Caco-2 (cell line): ENCODE measurements at regions not wholly inside any gene's neighbourhood (a gene's known extent, or its start where the extent isn't known, plus 50 kb on each side); places are given as distances from the start of the nearest gene placed in this dataset.

Source experiments
- BruUV-seq: library from RNA; stranded (reverse); fragments of 400-500 nt; replicated peaks from 2 replicates; lab custom pipeline; 2021; lab: Mats Ljungman, UMichigan
- CTCF ChIA-PET: fragments of 300-600 bp; sonication (Branson Sonifier 250); formaldehyde crosslinking; loops from one replicate; lab custom pipeline; 2022; ENCODE audit warnings: antibody characterized with exemption; lab: Charles Lee
- POLR2A ChIA-PET: fragments of 300-600 bp; sonication (Branson Sonifier 250); formaldehyde crosslinking; loops from one replicate; lab custom pipeline; 2022; ENCODE audit warnings: antibody characterized with exemption; lab: Charles Lee
- DNase-seq, 2 experiments: peaks; one replicate each; pipeline versions ENCODE4 v3.0.0 to v3.0.0-alpha.2; 2020 to 2022
- H3K27me3 ChIP-seq: replicated peaks from 2 replicates; pipeline ENCODE4 v1.6.0; 2011; ENCODE audit warnings: low read length; ENCODE audit not compliant: control insufficient read depth, insufficient read depth
- H3K36me3 ChIP-seq: 2 replicates; pipeline ENCODE4 v1.5.1; 2011; ENCODE audit warnings: low read length; ENCODE audit not compliant: control insufficient read depth, insufficient read depth
- H3K4me1 ChIP-seq: fragments of 250-450 bp; sonication (Bioruptor Pico); 2 replicates; pipeline ENCODE4 v1.5.1; 2020; ENCODE audit warnings: mild to moderate bottlenecking
- H3K4me3 ChIP-seq: 2 replicates; pipeline ENCODE4 v1.5.1; 2011; ENCODE audit warnings: low read depth, mild to moderate bottlenecking, control low read depth, low read length
- H3K9me3 ChIP-seq: fragments of 250-450 bp; sonication (Bioruptor Pico); 2 replicates; pipeline ENCODE4 v1.5.1; 2020; ENCODE audit warnings: mild to moderate bottlenecking, moderate library complexity
- H3K27ac Mint-ChIP-seq: one replicate; pipeline ENCODE4 v1.8.0; 2022; ENCODE audit warnings: mixed read lengths; ENCODE audit not compliant: unreplicated experiment
- H3K27me3 Mint-ChIP-seq: one replicate; pipeline ENCODE4 v1.8.0; 2022; ENCODE audit warnings: mixed read lengths; ENCODE audit not compliant: insufficient read depth, unreplicated experiment
- H3K36me3 Mint-ChIP-seq: one replicate; pipeline ENCODE4 v1.8.0; 2022; ENCODE audit warnings: mild to moderate bottlenecking, mixed read lengths; ENCODE audit not compliant: insufficient read depth, unreplicated experiment
- H3K4me1 Mint-ChIP-seq: one replicate; pipeline ENCODE4 v1.8.0; 2022; ENCODE audit warnings: low read depth, mixed read lengths; ENCODE audit not compliant: unreplicated experiment
- H3K4me3 Mint-ChIP-seq: one replicate; pipeline ENCODE4 v1.8.0; 2022; ENCODE audit warnings: mild to moderate bottlenecking, moderate library complexity, mixed read lengths; ENCODE audit not compliant: unreplicated experiment
- H3K9me3 Mint-ChIP-seq: one replicate; pipeline ENCODE4 v1.8.0; 2022; ENCODE audit warnings: mixed read lengths; ENCODE audit not compliant: unreplicated experiment
- CTCF ChIP-seq, 2 experiments: fragments of 200-600 bp in 1 of 2; IDR thresholded peaks; 1 replicate in 1 of 2; 2 replicates in 1 of 2; pipeline versions ENCODE4 v1.5.1 to v1.8.0; 2011 to 2022; ENCODE audit warnings: antibody characterized with exemption in 1 of 2, control low read depth in 1 of 2, inconsistent platforms in 1 of 2, low read depth in 1 of 2, low read length in 1 of 2, mild to moderate bottlenecking in 1 of 2, moderate library complexity in 1 of 2; ENCODE audit not compliant: insufficient read depth in 1 of 2, severe bottlenecking in 1 of 2, unreplicated experiment in 1 of 2
- intact Hi-C: fragments of 100-400 bp; cut with micrococcal nuclease; formaldehyde crosslinking; loops from one replicate; pipeline ENCODE4 v1.10.0; 2022; ENCODE audit not compliant: unreplicated experiment

DNA sequence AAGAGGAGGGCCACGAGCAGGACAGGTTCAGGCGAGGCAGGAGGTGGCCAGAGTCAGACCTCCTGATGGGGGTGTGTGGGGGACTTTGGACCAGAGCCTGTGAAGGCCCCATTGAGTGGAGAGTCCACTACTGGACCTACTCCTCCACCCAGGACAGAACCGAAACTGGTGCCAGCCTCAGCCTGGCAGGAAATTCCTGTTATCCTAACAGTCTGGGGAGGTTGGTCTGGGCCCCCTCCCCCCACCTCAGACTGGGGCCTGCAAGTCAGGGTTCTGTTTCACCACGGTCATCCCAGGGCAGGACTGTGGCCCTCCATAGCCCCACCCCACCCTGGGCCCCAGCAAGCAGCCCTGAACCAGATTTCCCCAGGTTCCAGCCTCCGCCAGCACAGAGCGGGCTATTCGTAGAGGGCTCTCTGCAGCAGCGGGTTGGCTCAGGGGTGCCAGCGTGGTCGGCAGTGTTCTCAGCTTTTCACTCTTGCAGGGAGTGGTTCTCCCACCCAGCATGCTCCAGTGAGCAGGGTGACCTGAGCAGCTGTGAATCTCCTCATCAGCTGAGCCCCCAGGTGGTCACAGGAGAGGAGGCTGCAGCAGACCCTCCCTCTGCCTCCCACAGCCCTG lies 217.3 kb downstream of the TBC1D2B start:
- no peaks in the 10 kb centered on the region for H3K4me1 ChIP-seq
- H3K27me3 Mint-ChIP-seq: peaks cover 4% of the 10 kb centered on the region
- no peak overlapping the region for H3K4me3 Mint-ChIP-seq
- CTCF ChIA-PET: no interaction called here
- H3K27me3 ChIP-seq: no peaks in the 10 kb centered on the region
- DNase-seq: no peak
- POLR2A ChIA-PET: no interaction called here
- H3K36me3 Mint-ChIP-seq: no peaks in the 10 kb centered on the region
- no peaks in the 10 kb centered on the region for H3K9me3 Mint-ChIP-seq
- intact Hi-C loops: no loop called here
- no peak overlapping the region for H3K27ac Mint-ChIP-seq
- H3K4me3 ChIP-seq: no peak overlapping the region
- no peak for TF ChIP-seq CTCF (IDR thresholded peaks at IDR 0.05; ENCODE audit: insufficient read depth in 1 of 2, low read depth in 1 of 2, low read length in 1 of 2, severe bottlenecking in 1 of 2, unreplicated experiment in 1 of 2)
- H3K9me3 ChIP-seq: no peaks in the 10 kb centered on the region
- H3K4me1 Mint-ChIP-seq: no peaks in the 10 kb centered on the region
- no TSS peak for BruUV-seq
- no peaks in the 10 kb centered on the region for H3K36me3 ChIP-seq

- H3K27me3 Mint-ChIP-seq: peaks cover 6% of the 10 kb centered on the region
- intact Hi-C loops: no loop called here
- POLR2A ChIA-PET: no interaction called here
- H3K9me3 Mint-ChIP-seq: no peaks in the 10 kb centered on the region
- no peaks in the 10 kb centered on the region for H3K36me3 ChIP-seq
- no peaks in the 10 kb centered on the region for H3K4me1 ChIP-seq
- H3K27ac Mint-ChIP-seq: no peak overlapping the region
- no peak for TF ChIP-seq CTCF (IDR thresholded peaks at IDR 0.05; ENCODE audit: insufficient read depth in 1 of 2, low read depth in 1 of 2, low read length in 1 of 2, severe bottlenecking in 1 of 2, unreplicated experiment in 1 of 2)
- H3K36me3 Mint-ChIP-seq: no peaks in the 10 kb centered on the region
- CTCF ChIA-PET: no interaction called here
- no peaks in the 10 kb centered on the region for H3K9me3 ChIP-seq
- H3K4me3 ChIP-seq: no peak overlapping the region
- H3K4me1 Mint-ChIP-seq: no peaks in the 10 kb centered on the region
- no TSS peak for BruUV-seq
- no peak overlapping the region for H3K4me3 Mint-ChIP-seq
- H3K27me3 ChIP-seq: no peaks in the 10 kb centered on the region
- DNase-seq: no peak
Measured at GRCh38 chr15:77859491-77860060, 217.9 kb downstream of the TBC1D2B start.

DNA sequence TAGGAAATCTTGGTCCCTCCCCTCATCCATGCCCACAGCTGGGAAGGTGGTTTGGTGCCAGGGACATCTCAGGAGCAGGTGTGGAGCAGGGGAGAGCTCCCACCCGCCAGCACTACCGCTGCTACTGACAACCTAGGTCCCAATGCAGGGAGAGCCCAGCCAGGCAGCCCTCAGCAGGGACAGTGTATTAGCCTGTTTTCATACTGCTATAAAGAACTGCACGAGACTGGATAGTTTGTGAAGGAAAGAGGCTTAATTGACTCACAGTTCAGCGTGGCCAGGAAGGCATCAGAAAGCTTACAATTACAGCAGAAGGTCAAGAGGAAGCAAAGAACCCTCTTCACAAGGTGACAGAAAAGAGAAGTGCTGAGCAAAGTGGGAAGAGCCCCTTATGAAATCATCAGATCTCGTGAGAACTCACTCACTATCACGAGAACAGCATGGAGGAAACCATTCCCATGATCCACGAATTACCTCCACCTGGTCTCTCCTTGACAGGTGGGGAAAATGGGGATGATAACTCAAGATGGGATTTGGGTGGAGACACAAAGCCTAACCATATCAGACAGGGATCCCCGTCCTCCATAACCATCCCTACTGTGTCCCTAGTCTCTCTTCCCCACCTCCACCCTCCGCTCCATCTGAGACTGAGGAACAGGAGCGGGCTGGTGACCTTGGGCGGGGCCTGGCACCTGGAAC lies 218.6 kb downstream of the TBC1D2B start:
- H3K36me3 ChIP-seq: no peaks in the 10 kb centered on the region
- POLR2A ChIA-PET: no interaction called here
- no peaks in the 10 kb centered on the region for H3K9me3 ChIP-seq
- H3K4me3 ChIP-seq: no peak overlapping the region
- Mint-ChIP-seq H3K4me3 (no peak overlapping the region), H3K36me3 (no peaks in the 10 kb centered on the region), H3K27me3 (peaks cover 8% of the 10 kb centered on the region), H3K27ac (no peak overlapping the region), H3K9me3 (no peaks in the 10 kb centered on the region), H3K4me1 (no peaks in the 10 kb centered on the region)
- no TSS peak for BruUV-seq
- no peak for TF ChIP-seq CTCF (IDR thresholded peaks at IDR 0.05; ENCODE audit: insufficient read depth in 1 of 2, low read depth in 1 of 2, low read length in 1 of 2, severe bottlenecking in 1 of 2, unreplicated experiment in 1 of 2)
- no peaks in the 10 kb centered on the region for H3K27me3 ChIP-seq
- CTCF ChIA-PET: no interaction called here
- intact Hi-C loops: no loop called here
- H3K4me1 ChIP-seq: no peaks in the 10 kb centered on the region
- DNase-seq: no peak
